PFSK-1 (cell line): ENCODE measurements at regions not wholly inside any gene's neighbourhood (a gene's known extent, or its start where the extent isn't known, plus 50 kb on each side); places are given as distances from the start of the nearest gene placed in this dataset.

Experiments used
- FOXP2 ChIP-seq: optimal IDR thresholded peaks from 2 replicates; pipeline ENCODE3; 2011; ENCODE audit warnings: borderline replicate concordance, control low read depth, inconsistent platforms; ENCODE audit not compliant: insufficient read depth; ENCODE audit errors: extremely low read length, extremely low read depth
- POLR2AphosphoS5 ChIP-seq: IDR thresholded peaks from 2 replicates; pipeline ENCODE4 v1.6.1; 2012; ENCODE audit warnings: low read depth, mild to moderate bottlenecking, control low read depth, low read length, moderate library complexity
- REST ChIP-seq, 2 experiments: IDR thresholded peaks; 2 replicates each; pipeline versions ENCODE4 v1.6.1 to v1.8.0; 2011 to 2012; ENCODE audit warnings: low read depth in 2 of 2, low read length in 2 of 2, control low read depth in 1 of 2, inconsistent platforms in 1 of 2, mild to moderate bottlenecking in 1 of 2, moderate library complexity in 1 of 2; ENCODE audit not compliant: insufficient read depth in 1 of 2
- SIN3A ChIP-seq: IDR thresholded peaks from 2 replicates; pipeline ENCODE4 v1.6.1; 2012; ENCODE audit warnings: mild to moderate bottlenecking, low read length, moderate library complexity, borderline replicate concordance; ENCODE audit not compliant: insufficient read depth
- TAF1 ChIP-seq: IDR thresholded peaks from 2 replicates; pipeline ENCODE4 v1.6.1; 2012; ENCODE audit warnings: low read length, control low read depth, borderline replicate concordance; ENCODE audit not compliant: insufficient read depth

DNA sequence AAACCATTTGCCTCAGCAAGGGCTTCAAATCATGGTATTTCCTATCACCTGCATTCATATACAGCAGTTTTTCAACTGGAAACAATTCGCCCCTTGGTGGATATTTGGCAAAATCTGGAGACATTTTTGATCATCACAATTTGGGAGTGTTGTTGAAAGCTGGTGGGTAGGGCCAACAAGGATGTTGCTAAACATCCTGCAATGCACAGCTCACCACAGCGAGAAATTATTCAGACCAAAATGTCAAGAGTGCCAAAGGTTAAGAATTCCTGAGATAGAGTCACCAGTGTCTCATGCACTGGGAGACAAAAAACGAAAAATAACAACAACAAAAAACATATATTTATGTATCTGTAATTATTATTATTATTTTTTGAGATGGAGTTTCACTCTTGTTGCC lies 435.2 kb upstream of the CTSO start:
- TF ChIP-seq POLR2AphosphoS5 (no peak), SIN3A (no peak), TAF1 (no peak)

DNA sequence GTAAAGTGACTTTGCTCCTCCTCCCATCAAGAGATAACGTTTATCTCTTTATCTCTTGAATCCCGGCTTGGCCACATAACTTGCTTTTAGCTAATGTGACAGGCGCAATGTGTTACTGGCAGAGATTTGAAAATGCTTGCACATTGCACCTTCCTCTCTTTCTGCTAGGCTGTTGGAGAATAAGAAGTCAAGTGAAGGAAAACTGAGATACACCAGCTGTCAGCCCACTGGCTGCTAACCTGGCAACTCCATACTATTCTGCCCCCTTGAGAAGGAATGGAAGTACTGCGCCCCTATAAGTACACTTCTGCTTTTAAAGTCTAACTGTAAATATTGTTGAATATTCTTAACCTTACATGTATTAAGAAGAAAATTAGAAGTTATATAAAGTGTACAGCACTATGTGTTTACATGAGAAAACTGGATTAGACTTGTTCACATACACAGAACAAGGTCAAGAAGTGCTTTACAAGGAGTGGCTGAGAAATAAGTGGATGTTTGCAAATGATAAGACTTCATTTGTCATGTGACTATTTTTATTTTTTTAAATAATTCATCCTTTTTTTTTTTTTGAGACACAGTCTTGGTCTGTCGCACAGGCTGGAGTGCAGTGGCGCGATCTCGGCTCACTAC lies 424.5 kb upstream of the CTSO start:
- no peak for TF ChIP-seq POLR2AphosphoS5
- no peak for TF ChIP-seq TAF1
- TF ChIP-seq FOXP2: no peak
- TF ChIP-seq SIN3A: no peak
- TF ChIP-seq REST (IDR thresholded peaks at IDR 0.05; ENCODE audit: insufficient read depth in 1 of 2, low read depth in 2 of 2, low read length in 2 of 2): no peak

- no peak for TF ChIP-seq REST (IDR thresholded peaks at IDR 0.05; ENCODE audit: insufficient read depth in 1 of 2, low read depth in 2 of 2, low read length in 2 of 2)
- TF ChIP-seq SIN3A: no peak
- no peak for TF ChIP-seq POLR2AphosphoS5
- no peak for TF ChIP-seq FOXP2
- TF ChIP-seq TAF1: no peak
Observed at GRCh38 chr4:156377036-156377710, 423.5 kb upstream of the CTSO start.

GRCh38 chr4:156374894-156375293 lies 421.2 kb upstream of the CTSO start:
- TF ChIP-seq SIN3A (no peak), TAF1 (no peak), REST (IDR thresholded peaks at IDR 0.05; ENCODE audit: insufficient read depth in 1 of 2, low read depth in 2 of 2, low read length in 2 of 2) (no peak), POLR2AphosphoS5 (no peak), FOXP2 (no peak)

GRCh38 chr4:156374069-156374468 lies 420.4 kb upstream of the CTSO start:
- TF ChIP-seq TAF1 (no peak), REST (IDR thresholded peaks at IDR 0.05; ENCODE audit: insufficient read depth in 1 of 2, low read depth in 2 of 2, low read length in 2 of 2) (no peak), POLR2AphosphoS5 (no peak)
